GM23338 (cell line): ENCODE measurements at regions not wholly inside any gene's neighbourhood (a gene's known extent, or its start where the extent isn't known, plus 50 kb on each side); places are given as distances from the start of the nearest gene placed in this dataset.

Experiments
- ATAC-seq: fragments of 200-7000 bp; cut with Tn5 transposase; 3 replicates; pipeline ENCODE4 v1.9.1; 2020
- DNase-seq: peaks from one replicate; pipeline ENCODE4 v3.0.0-alpha.2; 2015; ENCODE audit warnings: low spot score
- H2AFZ ChIP-seq: fragments of 200-600 bp; sonication (generic); 2 replicates; pipeline ENCODE4 v1.8.0; 2016; ENCODE audit warnings: antibody characterized with exemption, mild to moderate bottlenecking, moderate library complexity
- H3F3A ChIP-seq: fragments of 200-600 bp; sonication (generic); replicated peaks from 2 replicates; pipeline ENCODE4 v1.8.0; 2017; ENCODE audit warnings: antibody characterized with exemption, mixed run types, low read depth
- H3K27ac ChIP-seq: fragments of 200-600 bp; sonication (generic); 2 replicates; pipeline ENCODE4 v1.6.1; 2016; ENCODE audit warnings: low read depth
- H3K27me3 ChIP-seq: fragments of 200-600 bp; sonication (generic); 2 replicates; pipeline ENCODE4 v1.8.0; 2016; ENCODE audit warnings: mild to moderate bottlenecking, mixed run types, moderate library complexity; ENCODE audit not compliant: insufficient read depth
- H3K36me3 ChIP-seq: fragments of 200-600 bp; sonication (generic); 2 replicates; pipeline ENCODE4 v1.8.0; 2016; ENCODE audit warnings: mild to moderate bottlenecking; ENCODE audit not compliant: insufficient read depth
- H3K4me1 ChIP-seq: fragments of 200-600 bp; sonication (generic); 2 replicates; pipeline ENCODE4 v1.8.0; 2016; ENCODE audit warnings: mild to moderate bottlenecking, moderate library complexity; ENCODE audit not compliant: insufficient read depth
- H3K4me2 ChIP-seq: fragments of 200-600 bp; sonication (generic); 2 replicates; pipeline ENCODE4 v1.7.1; 2017; ENCODE audit warnings: mixed run types
- H3K4me3 ChIP-seq: fragments of 200-600 bp; sonication (generic); 2 replicates; pipeline ENCODE4 v1.6.1; 2016; ENCODE audit warnings: mixed run types
- H3K79me2 ChIP-seq: fragments of 200-600 bp; sonication (generic); replicated peaks from 2 replicates; pipeline ENCODE4 v1.8.0; 2017; ENCODE audit warnings: mild to moderate bottlenecking; ENCODE audit not compliant: insufficient read depth
- H3K9me2 ChIP-seq: fragments of 200-600 bp; sonication (generic); 2 replicates; pipeline ENCODE4 v1.8.0; 2017; ENCODE audit not compliant: insufficient read depth
- H4K20me1 ChIP-seq: fragments of 200-600 bp; sonication (generic); replicated peaks from 2 replicates; pipeline ENCODE4 v1.8.0; 2017; ENCODE audit warnings: mild to moderate bottlenecking; ENCODE audit not compliant: insufficient read depth
- H3K27ac Mint-ChIP-seq: 2 replicates; pipeline ENCODE4 v1.8.0; 2020; ENCODE audit warnings: inconsistent platforms, mild to moderate bottlenecking, moderate library complexity, mixed read lengths
- H3K27me3 Mint-ChIP-seq: 3 replicates; pipeline ENCODE4 v1.8.0; 2022; ENCODE audit warnings: low read depth, mild to moderate bottlenecking, moderate library complexity, mixed read lengths, inconsistent platforms; ENCODE audit not compliant: insufficient read depth, poor library complexity
- H3K36me3 Mint-ChIP-seq: 3 replicates; pipeline ENCODE4 v1.8.0; 2021; ENCODE audit warnings: low read depth, mild to moderate bottlenecking, inconsistent platforms, moderate library complexity, mixed read lengths
- H3K4me1 Mint-ChIP-seq: 3 replicates; pipeline ENCODE4 v1.8.0; 2020; ENCODE audit warnings: mild to moderate bottlenecking, inconsistent platforms, mixed read lengths
- H3K4me3 Mint-ChIP-seq: 3 replicates; pipeline ENCODE4 v1.8.0; 2021; ENCODE audit warnings: moderate library complexity, mild to moderate bottlenecking, inconsistent platforms, mixed read lengths
- H3K9me3 Mint-ChIP-seq: 3 replicates; pipeline ENCODE4 v1.8.0; 2020; ENCODE audit warnings: moderate library complexity, mild to moderate bottlenecking, inconsistent platforms, mixed read lengths
- CREB1 ChIP-seq: fragments of 250-450 bp; sonication (Bioruptor Pico); IDR thresholded peaks from 2 replicates; pipeline ENCODE4 v1.5.0; 2020; ENCODE audit warnings: low read depth, mild to moderate bottlenecking, moderate library complexity
- JUNB ChIP-seq: IDR thresholded peaks from one replicate; pipeline ENCODE4 v1.6.1; 2016; ENCODE audit warnings: antibody characterized with exemption; ENCODE audit not compliant: unreplicated experiment
- NANOG ChIP-seq: IDR thresholded peaks from 2 replicates; pipeline ENCODE4 v1.6.1; 2016; ENCODE audit warnings: antibody characterized with exemption, borderline replicate concordance
- POLR2AphosphoS5 ChIP-seq: IDR thresholded peaks from 2 replicates; pipeline ENCODE4 v1.6.1; 2016; ENCODE audit warnings: antibody characterized with exemption, low read depth
- ZNF331 ChIP-seq: fragments of 250-450 bp; sonication (Bioruptor Pico); IDR thresholded peaks from 2 replicates; pipeline ENCODE4 v1.5.0; 2020; ENCODE audit warnings: low read depth, mild to moderate bottlenecking, moderate library complexity
- TF ChIP-seq, protein P1 (sequence below): fragments of 250-450 bp; sonication (Bioruptor Pico); IDR thresholded peaks from 2 replicates; pipeline ENCODE4 v1.5.0; 2020; ENCODE audit warnings: mild to moderate bottlenecking, moderate library complexity
- TF ChIP-seq, protein P2 (sequence below): IDR thresholded peaks from 2 replicates; pipeline ENCODE4 v1.6.1; 2016; ENCODE audit warnings: antibody characterized with exemption
- TF ChIP-seq, protein P3 (sequence below), 2 experiments: fragments of 200-600 bp in 1 of 2; sonication (generic) in 1 of 2; conservative IDR thresholded peaks; 2 replicates each; pipeline versions ENCODE4 v1.5.1 to v1.6.1; 2016 to 2017; ENCODE audit warnings: antibody characterized with exemption in 2 of 2, low read depth in 2 of 2, mild to moderate bottlenecking in 2 of 2, moderate library complexity in 1 of 2

DNA sequence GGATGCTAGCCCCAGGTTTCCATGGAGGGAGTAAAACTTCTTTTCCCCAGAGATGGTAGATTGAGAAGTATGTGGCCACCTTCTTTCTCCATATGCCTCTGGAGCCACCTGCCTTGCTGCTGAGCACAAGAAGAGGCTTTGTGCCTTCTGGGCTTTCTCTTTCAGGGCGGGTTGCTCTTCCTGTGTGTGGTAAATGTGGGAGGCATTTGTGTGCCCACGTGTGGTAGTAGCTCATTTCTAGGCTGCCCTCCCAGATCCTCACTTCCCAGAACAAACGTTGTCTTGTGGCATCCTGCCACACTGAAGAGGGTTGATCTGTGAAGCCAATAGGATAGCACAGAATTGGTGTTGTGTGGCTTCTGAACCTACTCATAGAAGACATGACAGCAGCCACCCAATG lies 342.0 kb upstream of the PODXL start:
- peaks cover 29% of the 10 kb centered on the region for H3K4me1 Mint-ChIP-seq
- H3K27ac ChIP-seq, result no peak overlapping the region
- no peak overlapping the region for H3K4me3 ChIP-seq
- H3K27me3 ChIP-seq, result peaks cover 24% of the 10 kb centered on the region; the same call in 1 of the 2 replicates
- no peak for DNase-seq
- H3F3A ChIP-seq, result 0 out of 2 replicates have a peak, but pooled peaks cover 3% of the 10 kb centered on the region
- H3K27ac Mint-ChIP-seq, result no peak overlapping the region
- ATAC-seq, result no peak
- H4K20me1 ChIP-seq, result no peaks in the 10 kb centered on the region
- peaks cover 21% of the 10 kb centered on the region for H3K4me1 ChIP-seq
- peaks cover 14% of the 10 kb centered on the region for H3K27me3 Mint-ChIP-seq
- no peak overlapping the region for H3K4me3 Mint-ChIP-seq
- H3K79me2 ChIP-seq, result no peaks in the 10 kb centered on the region
- no peak overlapping the region for H2AFZ ChIP-seq
- no peaks in the 10 kb centered on the region for H3K9me3 Mint-ChIP-seq
- TF ChIP-seq, protein P1, sequence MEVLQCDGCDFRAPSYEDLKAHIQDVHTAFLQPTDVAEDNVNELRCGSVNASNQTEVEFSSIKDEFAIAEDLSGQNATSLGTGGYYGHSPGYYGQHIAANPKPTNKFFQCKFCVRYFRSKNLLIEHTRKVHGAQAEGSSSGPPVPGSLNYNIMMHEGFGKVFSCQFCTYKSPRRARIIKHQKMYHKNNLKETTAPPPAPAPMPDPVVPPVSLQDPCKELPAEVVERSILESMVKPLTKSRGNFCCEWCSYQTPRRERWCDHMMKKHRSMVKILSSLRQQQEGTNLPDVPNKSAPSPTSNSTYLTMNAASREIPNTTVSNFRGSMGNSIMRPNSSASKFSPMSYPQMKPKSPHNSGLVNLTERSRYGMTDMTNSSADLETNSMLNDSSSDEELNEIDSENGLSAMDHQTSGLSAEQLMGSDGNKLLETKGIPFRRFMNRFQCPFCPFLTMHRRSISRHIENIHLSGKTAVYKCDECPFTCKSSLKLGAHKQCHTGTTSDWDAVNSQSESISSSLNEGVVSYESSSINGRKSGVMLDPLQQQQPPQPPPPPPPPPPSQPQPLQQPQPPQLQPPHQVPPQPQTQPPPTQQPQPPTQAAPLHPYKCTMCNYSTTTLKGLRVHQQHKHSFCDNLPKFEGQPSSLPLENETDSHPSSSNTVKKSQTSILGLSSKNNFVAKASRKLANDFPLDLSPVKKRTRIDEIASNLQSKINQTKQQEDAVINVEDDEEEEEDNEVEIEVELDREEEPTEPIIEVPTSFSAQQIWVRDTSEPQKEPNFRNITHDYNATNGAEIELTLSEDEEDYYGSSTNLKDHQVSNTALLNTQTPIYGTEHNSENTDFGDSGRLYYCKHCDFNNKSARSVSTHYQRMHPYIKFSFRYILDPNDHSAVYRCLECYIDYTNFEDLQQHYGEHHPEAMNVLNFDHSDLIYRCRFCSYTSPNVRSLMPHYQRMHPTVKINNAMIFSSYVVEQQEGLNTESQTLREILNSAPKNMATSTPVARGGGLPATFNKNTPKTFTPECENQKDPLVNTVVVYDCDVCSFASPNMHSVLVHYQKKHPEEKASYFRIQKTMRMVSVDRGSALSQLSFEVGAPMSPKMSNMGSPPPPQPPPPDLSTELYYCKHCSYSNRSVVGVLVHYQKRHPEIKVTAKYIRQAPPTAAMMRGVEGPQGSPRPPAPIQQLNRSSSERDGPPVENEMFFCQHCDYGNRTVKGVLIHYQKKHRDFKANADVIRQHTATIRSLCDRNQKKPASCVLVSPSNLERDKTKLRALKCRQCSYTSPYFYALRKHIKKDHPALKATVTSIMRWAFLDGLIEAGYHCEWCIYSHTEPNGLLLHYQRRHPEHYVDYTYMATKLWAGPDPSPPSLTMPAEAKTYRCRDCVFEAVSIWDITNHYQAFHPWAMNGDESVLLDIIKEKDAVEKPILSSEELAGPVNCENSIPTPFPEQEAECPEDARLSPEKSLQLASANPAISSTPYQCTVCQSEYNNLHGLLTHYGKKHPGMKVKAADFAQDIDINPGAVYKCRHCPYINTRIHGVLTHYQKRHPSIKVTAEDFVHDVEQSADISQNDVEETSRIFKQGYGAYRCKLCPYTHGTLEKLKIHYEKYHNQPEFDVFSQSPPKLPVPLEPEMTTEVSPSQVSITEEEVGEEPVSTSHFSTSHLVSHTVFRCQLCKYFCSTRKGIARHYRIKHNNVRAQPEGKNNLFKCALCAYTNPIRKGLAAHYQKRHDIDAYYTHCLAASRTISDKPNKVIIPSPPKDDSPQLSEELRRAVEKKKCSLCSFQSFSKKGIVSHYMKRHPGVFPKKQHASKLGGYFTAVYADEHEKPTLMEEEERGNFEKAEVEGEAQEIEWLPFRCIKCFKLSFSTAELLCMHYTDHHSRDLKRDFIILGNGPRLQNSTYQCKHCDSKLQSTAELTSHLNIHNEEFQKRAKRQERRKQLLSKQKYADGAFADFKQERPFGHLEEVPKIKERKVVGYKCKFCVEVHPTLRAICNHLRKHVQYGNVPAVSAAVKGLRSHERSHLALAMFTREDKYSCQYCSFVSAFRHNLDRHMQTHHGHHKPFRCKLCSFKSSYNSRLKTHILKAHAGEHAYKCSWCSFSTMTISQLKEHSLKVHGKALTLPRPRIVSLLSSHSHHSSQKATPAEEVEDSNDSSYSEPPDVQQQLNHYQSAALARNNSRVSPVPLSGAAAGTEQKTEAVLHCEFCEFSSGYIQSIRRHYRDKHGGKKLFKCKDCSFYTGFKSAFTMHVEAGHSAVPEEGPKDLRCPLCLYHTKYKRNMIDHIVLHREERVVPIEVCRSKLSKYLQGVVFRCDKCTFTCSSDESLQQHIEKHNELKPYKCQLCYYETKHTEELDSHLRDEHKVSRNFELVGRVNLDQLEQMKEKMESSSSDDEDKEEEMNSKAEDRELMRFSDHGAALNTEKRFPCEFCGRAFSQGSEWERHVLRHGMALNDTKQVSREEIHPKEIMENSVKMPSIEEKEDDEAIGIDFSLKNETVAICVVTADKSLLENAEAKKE, result no peak
- no peak for TF ChIP-seq ZNF331
- TF ChIP-seq, protein P2, sequence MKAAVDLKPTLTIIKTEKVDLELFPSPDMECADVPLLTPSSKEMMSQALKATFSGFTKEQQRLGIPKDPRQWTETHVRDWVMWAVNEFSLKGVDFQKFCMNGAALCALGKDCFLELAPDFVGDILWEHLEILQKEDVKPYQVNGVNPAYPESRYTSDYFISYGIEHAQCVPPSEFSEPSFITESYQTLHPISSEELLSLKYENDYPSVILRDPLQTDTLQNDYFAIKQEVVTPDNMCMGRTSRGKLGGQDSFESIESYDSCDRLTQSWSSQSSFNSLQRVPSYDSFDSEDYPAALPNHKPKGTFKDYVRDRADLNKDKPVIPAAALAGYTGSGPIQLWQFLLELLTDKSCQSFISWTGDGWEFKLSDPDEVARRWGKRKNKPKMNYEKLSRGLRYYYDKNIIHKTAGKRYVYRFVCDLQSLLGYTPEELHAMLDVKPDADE, result no peak
- no peak for TF ChIP-seq NANOG
- no peak for TF ChIP-seq POLR2AphosphoS5
- TF ChIP-seq, protein P3, sequence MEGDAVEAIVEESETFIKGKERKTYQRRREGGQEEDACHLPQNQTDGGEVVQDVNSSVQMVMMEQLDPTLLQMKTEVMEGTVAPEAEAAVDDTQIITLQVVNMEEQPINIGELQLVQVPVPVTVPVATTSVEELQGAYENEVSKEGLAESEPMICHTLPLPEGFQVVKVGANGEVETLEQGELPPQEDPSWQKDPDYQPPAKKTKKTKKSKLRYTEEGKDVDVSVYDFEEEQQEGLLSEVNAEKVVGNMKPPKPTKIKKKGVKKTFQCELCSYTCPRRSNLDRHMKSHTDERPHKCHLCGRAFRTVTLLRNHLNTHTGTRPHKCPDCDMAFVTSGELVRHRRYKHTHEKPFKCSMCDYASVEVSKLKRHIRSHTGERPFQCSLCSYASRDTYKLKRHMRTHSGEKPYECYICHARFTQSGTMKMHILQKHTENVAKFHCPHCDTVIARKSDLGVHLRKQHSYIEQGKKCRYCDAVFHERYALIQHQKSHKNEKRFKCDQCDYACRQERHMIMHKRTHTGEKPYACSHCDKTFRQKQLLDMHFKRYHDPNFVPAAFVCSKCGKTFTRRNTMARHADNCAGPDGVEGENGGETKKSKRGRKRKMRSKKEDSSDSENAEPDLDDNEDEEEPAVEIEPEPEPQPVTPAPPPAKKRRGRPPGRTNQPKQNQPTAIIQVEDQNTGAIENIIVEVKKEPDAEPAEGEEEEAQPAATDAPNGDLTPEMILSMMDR (conservative IDR thresholded peaks at IDR 0.05; ENCODE audit: low read depth in 2 of 2), result no peak
- no peak for TF ChIP-seq JUNB
- no peak for TF ChIP-seq CREB1 (CRISPR knock-in tag)
- H3K4me2 ChIP-seq, result no peak overlapping the region
- no peaks in the 10 kb centered on the region for H3K36me3 Mint-ChIP-seq
- peaks cover 51% of the 10 kb centered on the region for H3K9me2 ChIP-seq
- H3K36me3 ChIP-seq, result 0 out of 2 replicates have a peak, but pooled peaks cover 4% of the 10 kb centered on the region
